ENCODE measurements at regions not wholly inside any gene's neighbourhood (a gene's known extent, or its start where the extent isn't known, plus 50 kb on each side); places are given as distances from the start of the nearest gene placed in this dataset.

DNA sequence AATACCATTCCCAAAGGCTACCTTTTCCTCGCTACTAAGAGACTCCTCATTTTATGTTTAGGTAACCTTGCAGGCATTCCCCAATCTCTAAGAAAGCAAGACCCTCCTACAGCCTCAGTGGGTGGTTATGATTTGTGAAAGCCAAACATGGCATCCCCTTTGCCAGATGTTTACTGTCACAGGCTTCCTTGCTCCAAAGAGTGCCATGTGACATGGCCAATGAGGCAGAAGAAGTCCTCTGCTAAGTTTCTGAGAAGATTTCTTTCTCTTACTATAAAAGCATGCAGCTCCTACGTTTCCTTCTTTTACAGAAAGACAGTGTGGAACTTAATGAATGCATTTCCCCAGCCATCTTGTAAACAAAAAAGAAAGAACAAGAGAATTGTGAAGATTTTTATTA lies 688.2 kb downstream of the TBC1D32 start:
- Histone ChIP-seq H3F3A (ENCODE audit: insufficient read depth, low read length, poor library complexity, severe bottlenecking) (no peaks in the 10 kb centered on the region), H3K4me3 (ENCODE audit: low read length) (no peak overlapping the region), H2AFZ (ENCODE audit: low read depth, low read length) (no peak overlapping the region)

DNA sequence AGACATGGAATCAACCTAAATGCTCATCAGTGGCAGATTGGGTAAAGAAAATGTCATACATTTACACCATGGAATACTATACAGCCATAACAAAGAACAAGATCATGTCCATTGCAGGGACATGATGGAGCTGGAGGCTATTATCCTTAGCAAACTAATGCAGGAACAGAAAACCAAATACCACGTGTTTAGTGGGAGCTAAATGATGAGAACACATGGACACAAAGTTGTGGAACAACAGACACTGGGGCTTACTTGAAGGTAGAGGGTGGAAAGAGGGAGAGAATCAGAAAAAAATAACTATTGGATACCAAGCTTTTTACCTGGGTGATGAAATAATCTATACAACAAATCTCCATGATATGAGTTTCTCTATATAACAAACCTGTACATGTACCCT lies 701.3 kb downstream of the TBC1D32 start:
- Histone ChIP-seq H3K79me2 (replicated peaks; ENCODE audit: insufficient read depth, low read length) (no peaks in the 10 kb centered on the region), H3K36me3 (ENCODE audit: insufficient read depth, low read length) (no peaks in the 10 kb centered on the region), H3K9me3 (ENCODE audit: low read length) (no peaks in the 10 kb centered on the region), H4K20me1 (ENCODE audit: insufficient read depth) (no peaks in the 10 kb centered on the region), H3F3A (ENCODE audit: insufficient read depth, low read length, poor library complexity, severe bottlenecking) (no peaks in the 10 kb centered on the region), H3K27ac (ENCODE audit: low read length) (no peak overlapping the region), H3K4me3 (ENCODE audit: low read length) (no peak overlapping the region), H3K4me2 (ENCODE audit: low read length) (no peak overlapping the region), H3K9ac (ENCODE audit: low read length) (no peak overlapping the region), H3K9me2 (ENCODE audit: insufficient read depth, low read length) (no peaks in the 10 kb centered on the region), H3K27me3 (ENCODE audit: insufficient read depth, low read depth, low read length) (no peaks in the 10 kb centered on the region), H2AFZ (ENCODE audit: low read depth, low read length) (no peak overlapping the region)
- TF ChIP-seq SMC3 (conservative IDR thresholded peaks at IDR 0.05; ENCODE audit: poor library complexity) (no peak), EZH2 (IDR thresholded peaks at IDR 0.05; ENCODE audit: borderline replicate concordance, insufficient read depth, low read length, poor library complexity, severe bottlenecking) (no peak), EP300 (conservative IDR thresholded peaks at IDR 0.05; ENCODE audit: poor library complexity, severe bottlenecking) (no peak), TAF1 (IDR thresholded peaks at IDR 0.05; ENCODE audit: low read depth) (no peak)
- TF ChIP-seq, protein P1, sequence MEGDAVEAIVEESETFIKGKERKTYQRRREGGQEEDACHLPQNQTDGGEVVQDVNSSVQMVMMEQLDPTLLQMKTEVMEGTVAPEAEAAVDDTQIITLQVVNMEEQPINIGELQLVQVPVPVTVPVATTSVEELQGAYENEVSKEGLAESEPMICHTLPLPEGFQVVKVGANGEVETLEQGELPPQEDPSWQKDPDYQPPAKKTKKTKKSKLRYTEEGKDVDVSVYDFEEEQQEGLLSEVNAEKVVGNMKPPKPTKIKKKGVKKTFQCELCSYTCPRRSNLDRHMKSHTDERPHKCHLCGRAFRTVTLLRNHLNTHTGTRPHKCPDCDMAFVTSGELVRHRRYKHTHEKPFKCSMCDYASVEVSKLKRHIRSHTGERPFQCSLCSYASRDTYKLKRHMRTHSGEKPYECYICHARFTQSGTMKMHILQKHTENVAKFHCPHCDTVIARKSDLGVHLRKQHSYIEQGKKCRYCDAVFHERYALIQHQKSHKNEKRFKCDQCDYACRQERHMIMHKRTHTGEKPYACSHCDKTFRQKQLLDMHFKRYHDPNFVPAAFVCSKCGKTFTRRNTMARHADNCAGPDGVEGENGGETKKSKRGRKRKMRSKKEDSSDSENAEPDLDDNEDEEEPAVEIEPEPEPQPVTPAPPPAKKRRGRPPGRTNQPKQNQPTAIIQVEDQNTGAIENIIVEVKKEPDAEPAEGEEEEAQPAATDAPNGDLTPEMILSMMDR (IDR thresholded peaks at IDR 0.05; ENCODE audit: poor library complexity, severe bottlenecking), result no peak
- TF ChIP-seq, protein P2, sequence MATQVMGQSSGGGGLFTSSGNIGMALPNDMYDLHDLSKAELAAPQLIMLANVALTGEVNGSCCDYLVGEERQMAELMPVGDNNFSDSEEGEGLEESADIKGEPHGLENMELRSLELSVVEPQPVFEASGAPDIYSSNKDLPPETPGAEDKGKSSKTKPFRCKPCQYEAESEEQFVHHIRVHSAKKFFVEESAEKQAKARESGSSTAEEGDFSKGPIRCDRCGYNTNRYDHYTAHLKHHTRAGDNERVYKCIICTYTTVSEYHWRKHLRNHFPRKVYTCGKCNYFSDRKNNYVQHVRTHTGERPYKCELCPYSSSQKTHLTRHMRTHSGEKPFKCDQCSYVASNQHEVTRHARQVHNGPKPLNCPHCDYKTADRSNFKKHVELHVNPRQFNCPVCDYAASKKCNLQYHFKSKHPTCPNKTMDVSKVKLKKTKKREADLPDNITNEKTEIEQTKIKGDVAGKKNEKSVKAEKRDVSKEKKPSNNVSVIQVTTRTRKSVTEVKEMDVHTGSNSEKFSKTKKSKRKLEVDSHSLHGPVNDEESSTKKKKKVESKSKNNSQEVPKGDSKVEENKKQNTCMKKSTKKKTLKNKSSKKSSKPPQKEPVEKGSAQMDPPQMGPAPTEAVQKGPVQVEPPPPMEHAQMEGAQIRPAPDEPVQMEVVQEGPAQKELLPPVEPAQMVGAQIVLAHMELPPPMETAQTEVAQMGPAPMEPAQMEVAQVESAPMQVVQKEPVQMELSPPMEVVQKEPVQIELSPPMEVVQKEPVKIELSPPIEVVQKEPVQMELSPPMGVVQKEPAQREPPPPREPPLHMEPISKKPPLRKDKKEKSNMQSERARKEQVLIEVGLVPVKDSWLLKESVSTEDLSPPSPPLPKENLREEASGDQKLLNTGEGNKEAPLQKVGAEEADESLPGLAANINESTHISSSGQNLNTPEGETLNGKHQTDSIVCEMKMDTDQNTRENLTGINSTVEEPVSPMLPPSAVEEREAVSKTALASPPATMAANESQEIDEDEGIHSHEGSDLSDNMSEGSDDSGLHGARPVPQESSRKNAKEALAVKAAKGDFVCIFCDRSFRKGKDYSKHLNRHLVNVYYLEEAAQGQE (IDR thresholded peaks at IDR 0.05; ENCODE audit: borderline replicate concordance), result no peak

More for the DNA sequence above, 688.2 kb downstream of the TBC1D32 start:
- Histone ChIP-seq H3K9me3 (ENCODE audit: low read length) (no peaks in the 10 kb centered on the region), H4K20me1 (ENCODE audit: insufficient read depth) (no peaks in the 10 kb centered on the region), H3K9me2 (ENCODE audit: insufficient read depth, low read length) (no peaks in the 10 kb centered on the region), H3K27ac (ENCODE audit: low read length) (no peak overlapping the region), H3K36me3 (ENCODE audit: insufficient read depth, low read length) (no peaks in the 10 kb centered on the region), H3K9ac (ENCODE audit: low read length) (no peak overlapping the region), H3K4me2 (ENCODE audit: low read length) (no peak overlapping the region), H3K79me2 (replicated peaks; ENCODE audit: insufficient read depth, low read length) (no peaks in the 10 kb centered on the region), H3K27me3 (ENCODE audit: insufficient read depth, low read depth, low read length) (no peaks in the 10 kb centered on the region)
- TF ChIP-seq MXI1 (conservative IDR thresholded peaks at IDR 0.05; ENCODE audit: poor library complexity, severe bottlenecking) (no peak), EP300 (conservative IDR thresholded peaks at IDR 0.05; ENCODE audit: poor library complexity, severe bottlenecking) (no peak), EZH2 (IDR thresholded peaks at IDR 0.05; ENCODE audit: borderline replicate concordance, insufficient read depth, low read length, poor library complexity, severe bottlenecking) (no peak), SMC3 (conservative IDR thresholded peaks at IDR 0.05; ENCODE audit: poor library complexity) (no peak), POLR2AphosphoS5 (IDR thresholded peaks at IDR 0.05) (no peak)
- TF ChIP-seq, protein P2 (IDR thresholded peaks at IDR 0.05; ENCODE audit: borderline replicate concordance), result no peak
- TF ChIP-seq, protein P1 (IDR thresholded peaks at IDR 0.05; ENCODE audit: poor library complexity, severe bottlenecking), result no peak

Measured in neural cell (in vitro differentiated cells).